ENCODE measurements at regions not wholly inside any gene's neighbourhood (a gene's known extent, or its start where the extent isn't known, plus 50 kb on each side); places are given as distances from the start of the nearest gene placed in this dataset.

- Histone ChIP-seq H3K27me3 (replicated peaks in 1 of 4; ENCODE audit: control insufficient read depth in 3 of 4, extremely low read depth in 1 of 4, insufficient read depth in 3 of 4, low read length in 3 of 4) (no peaks in the 10 kb centered on the region), H2BK5ac (ENCODE audit: low read depth, low read length) (no peak overlapping the region), H2BK15ac (ENCODE audit: low read length) (no peak overlapping the region), H3K36me3 (ENCODE audit: control insufficient read depth in 2 of 4, insufficient read depth in 4 of 4, low read length in 3 of 4) (peaks cover 0 to 4% (median 2%) of the 10 kb centered on the region in 4 experiments; a peak in 1 of 8 replicates), H2BK120ac (replicated peaks; ENCODE audit: low read depth, low read length) (no peak overlapping the region), H3K79me1 (ENCODE audit: low read depth, low read length) (peaks cover 6% of the 10 kb centered on the region; the same call in 1 of the 2 replicates), H3K23me2 (ENCODE audit: low read depth, low read length) (no peaks in the 10 kb centered on the region), H2AK5ac (ENCODE audit: low read depth, low read length) (no peak overlapping the region), H3K23ac (ENCODE audit: insufficient read length) (no peak overlapping the region), H4K91ac (replicated peaks; ENCODE audit: insufficient read length, low read length) (no peak overlapping the region), H3K4ac (replicated peaks; ENCODE audit: insufficient read length, low read depth, low read length) (no peak overlapping the region), H3K9ac (replicated peaks in 1 of 4; ENCODE audit: extremely low read depth in 1 of 4, low read depth in 3 of 4, low read length in 3 of 4) (no peak overlapping the region), H3K9me3 (ENCODE audit: insufficient read depth in 2 of 2, low read depth in 1 of 2, low read length in 1 of 2) (no peaks in the 10 kb centered on the region), H3K4me3 (ENCODE audit: extremely low read depth in 1 of 4, insufficient read depth in 2 of 4, low read depth in 3 of 4, low read length in 4 of 4) (no peak overlapping the region), H3K56ac (replicated peaks; ENCODE audit: insufficient read length, low read depth, low read length) (no peak overlapping the region), H4K8ac (ENCODE audit: extremely low read depth, insufficient read depth, low read length) (no peak overlapping the region), H2BK20ac (ENCODE audit: low read length) (no peak overlapping the region), H3K14ac (ENCODE audit: insufficient read length) (no peak overlapping the region), H3K27ac (ENCODE audit: low read depth, low read length) (no peak overlapping the region), H3K18ac (ENCODE audit: extremely low read depth, low read length) (no peak overlapping the region), H2BK12ac (ENCODE audit: low read depth, low read length) (no peak overlapping the region), H3K4me1 (replicated peaks in 1 of 4; ENCODE audit: control insufficient read depth in 3 of 4, insufficient read depth in 4 of 4, low read length in 3 of 4) (peaks cover 0 to 4% (median 2%) of the 10 kb centered on the region in 4 experiments; a peak in 3 of 7 replicates), H4K5ac (ENCODE audit: insufficient read length, low read depth, low read length) (no peak overlapping the region), H3K79me2 (ENCODE audit: control insufficient read depth in 1 of 2, insufficient read depth in 2 of 2, low read length in 2 of 2) (peaks cover 0 to 62% of the 10 kb centered on the region in 2 experiments; a peak in 3 of 4 replicates), H4K20me1 (replicated peaks in 1 of 2; ENCODE audit: control insufficient read depth in 1 of 2, insufficient read depth in 2 of 2, low read length in 2 of 2) (peaks cover 7% of the 10 kb centered on the region in 2 experiments), H3K4me2 (ENCODE audit: insufficient read depth in 1 of 2, low read depth in 2 of 2, low read length in 2 of 2) (no peak overlapping the region), H2AFZ (ENCODE audit: low read length) (no peak overlapping the region)
- 87% methylated on average over 14 of the region's 14 CpGs; no CpG with 5 or more reads in 1 of the 2 experiments for WGBS, 2 experiments (ENCODE audit: extremely low coverage in 1 of 2, insufficient coverage in 1 of 2, insufficient read length in 1 of 2, insufficient replicate concordance in 2 of 2, low coverage in 1 of 2, low lambda C conversion rate in 2 of 2, missing lambda C conversion rate in 1 of 2)
- DNase-seq (ENCODE audit: low read depth in 1 of 2, low spot score in 2 of 2) (no peak), FAIRE-seq (no peak)
- CTCF ChIA-PET (ENCODE audit: partially characterized antibody), result interaction anchor here (1.0 to 1.3 kb wide), 2 partner anchors 27 to 47 kb away, joined by 3 read pairs; no protein-coding TSS in a partner anchor
- TF ChIP-seq, protein P1, sequence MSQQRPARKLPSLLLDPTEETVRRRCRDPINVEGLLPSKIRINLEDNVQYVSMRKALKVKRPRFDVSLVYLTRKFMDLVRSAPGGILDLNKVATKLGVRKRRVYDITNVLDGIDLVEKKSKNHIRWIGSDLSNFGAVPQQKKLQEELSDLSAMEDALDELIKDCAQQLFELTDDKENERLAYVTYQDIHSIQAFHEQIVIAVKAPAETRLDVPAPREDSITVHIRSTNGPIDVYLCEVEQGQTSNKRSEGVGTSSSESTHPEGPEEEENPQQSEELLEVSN (IDR thresholded peaks at IDR 0.05), result no peak
- TF ChIP-seq TAF7 (optimal IDR thresholded peaks at IDR 0.05; ENCODE audit: borderline replicate concordance, low read depth, low read length) (no peak), BCL11A (IDR thresholded peaks at IDR 0.05; ENCODE audit: low read depth in 2 of 2, low read length in 2 of 2) (no peak), BACH1 (IDR thresholded peaks at IDR 0.05; ENCODE audit: low read length) (no peak), GTF2F1 (IDR thresholded peaks at IDR 0.05; ENCODE audit: borderline replicate concordance, low read depth, low read length) (no peak), POU5F1 (IDR thresholded peaks at IDR 0.05; ENCODE audit: low read depth, low read length) (no peak), CBX8 (IDR thresholded peaks at IDR 0.05; ENCODE audit: borderline replicate concordance, low read depth, low read length) (no peak)
- POLR2A ChIA-PET (ENCODE audit: partially characterized antibody), result no interaction called here
These were observed 164.8 kb downstream of the AACS start for GRCh38 chr12:125229878-125230530.
